NCI-H1417 (cell line): ENCODE measurements at regions not wholly inside any gene's neighbourhood (a gene's known extent, or its start where the extent isn't known, plus 50 kb on each side); places are given as distances from the start of the nearest gene placed in this dataset.
A peak's percentile ranks its signal among the peaks of the same experiment; 100 is the strongest.

Experiments
- DNase-seq, 3 experiments: peaks; one replicate each; lab custom pipeline; 2025; lab: John Stamatoyannopoulos, UW

GRCh38 chr2:191738003-191738402 is 60.1 kb downstream of the NABP1 start:
- no peak for DNase-seq

- DNase-seq: peak in 2 of 3 experiments; percentile 7 to 37
These were observed 60.7 kb downstream of the NABP1 start for GRCh38 chr2:191738667-191739066.

GRCh38 chr2:191739194-191739593 is 61.3 kb downstream of the NABP1 start:
- no peak for DNase-seq

GRCh38 chr2:191740016-191740419 is 62.1 kb downstream of the NABP1 start:
- no peak for DNase-seq

GRCh38 chr2:191740759-191741158 is 62.8 kb downstream of the NABP1 start:
- DNase-seq: no peak

- no peak for DNase-seq
These were observed 68.6 kb downstream of the NABP1 start for GRCh38 chr2:191746346-191747169.

- DNase-seq: no peak
These were observed 69.2 kb downstream of the NABP1 start for GRCh38 chr2:191747170-191747530.

- no peak for DNase-seq
These were observed 70.1 kb downstream of the NABP1 start for GRCh38 chr2:191748059-191748461.

GRCh38 chr2:191748528-191749180 is 70.7 kb downstream of the NABP1 start:
- DNase-seq: no peak

GRCh38 chr2:191749181-191749540 is 71.2 kb downstream of the NABP1 start:
- no peak for DNase-seq

- no peak for DNase-seq
These were observed 76.2 kb downstream of the NABP1 start for GRCh38 chr2:191754103-191754502.

GRCh38 chr2:191756761-191757160 is 78.8 kb downstream of the NABP1 start:
- no peak for DNase-seq

GRCh38 chr2:191757208-191757607 is 79.3 kb downstream of the NABP1 start:
- DNase-seq: peak in 1 of 3 experiments; percentile 25

GRCh38 chr2:191758518-191759507 is 80.9 kb downstream of the NABP1 start:
- DNase-seq: peak in 2 of 3 experiments; percentile 1 to 25

GRCh38 chr2:191759680-191760079 is 81.7 kb downstream of the NABP1 start:
- DNase-seq: no peak

GRCh38 chr2:191760655-191761262 is 82.8 kb downstream of the NABP1 start:
- DNase-seq: no peak

GRCh38 chr2:191773136-191773535 is 73.8 kb downstream of the CAVIN2 start:
- DNase-seq: no peak

- no peak for DNase-seq
These were observed 69.5 kb downstream of the CAVIN2 start for GRCh38 chr2:191777351-191777750.

- DNase-seq: no peak
These were observed 68.8 kb downstream of the CAVIN2 start for GRCh38 chr2:191778041-191778440.

- no peak for DNase-seq
These were observed 64.5 kb downstream of the CAVIN2 start for GRCh38 chr2:191782351-191782750.

- DNase-seq: no peak
These were observed 63.5 kb downstream of the CAVIN2 start for GRCh38 chr2:191783416-191783815.
